ENCODE measurements at regions not wholly inside any gene's neighbourhood (a gene's known extent, or its start where the extent isn't known, plus 50 kb on each side); places are given as distances from the start of the nearest gene placed in this dataset.

- Histone ChIP-seq H3K9me3 (ENCODE audit: control insufficient read depth, insufficient read depth, low read depth, low read length) (no peaks in the 10 kb centered on the region), H3K4me3 (replicated peaks in 1 of 4; ENCODE audit: control extremely low read depth in 1 of 4, insufficient read depth in 1 of 4, low read depth in 3 of 4, low read length in 4 of 4) (no peak overlapping the region), H3K27ac (ENCODE audit: insufficient read depth, low read length) (no peak overlapping the region), H3K4me1 (ENCODE audit: control insufficient read depth, extremely low read depth, insufficient read depth, low read length) (no peaks in the 10 kb centered on the region), H4K20me1 (ENCODE audit: control insufficient read depth, extremely low read depth, insufficient read depth, low read length) (no peaks in the 10 kb centered on the region), H3K27me3 (ENCODE audit: control insufficient read depth, insufficient read depth, low read length) (no peaks in the 10 kb centered on the region), H3K36me3 (ENCODE audit: control insufficient read depth, insufficient read depth, low read length) (no peaks in the 10 kb centered on the region), H3K79me2 (ENCODE audit: control insufficient read depth, insufficient read depth, low read length) (no peaks in the 10 kb centered on the region), H3K9ac (ENCODE audit: insufficient read depth, low read length) (no peak overlapping the region), H3K4me2 (ENCODE audit: extremely low read depth, insufficient read depth, low read length) (no peak overlapping the region), H2AFZ (ENCODE audit: low read length) (peak overlapping the region; percentile 31)
- peak in 1 of 2 donors; percentile 11 for DNase-seq (ENCODE audit: low read depth in 2 of 2)
- TF ChIP-seq EZH2 (IDR thresholded peaks at IDR 0.05; ENCODE audit: low read length, missing control alignments) = no peak
- TF ChIP-seq CTCF (conservative IDR thresholded peaks at IDR 0.05 in 1 of 2, IDR thresholded peaks at IDR 0.05 in 1 of 2; ENCODE audit: low read depth in 1 of 2, low read length in 2 of 2) = no peak
Observed at GRCh38 chr1:55735106-55735505, 519.9 kb upstream of the USP24 start.

GRCh38 chr1:55726994-55727393 is 511.8 kb upstream of the USP24 start:
- H3K4me3 ChIP-seq (replicated peaks in 1 of 4; ENCODE audit: control extremely low read depth in 1 of 4, insufficient read depth in 1 of 4, low read depth in 3 of 4, low read length in 4 of 4) = no peak overlapping the region
- peak; percentile 70 to 90 for DNase-seq (ENCODE audit: low read depth in 2 of 2)
- no peaks in the 10 kb centered on the region for H3K27me3 ChIP-seq (ENCODE audit: control insufficient read depth, insufficient read depth, low read length)
- H3K9me3 ChIP-seq (ENCODE audit: control insufficient read depth, insufficient read depth, low read depth, low read length) = no peaks in the 10 kb centered on the region
- no peak overlapping the region for H3K9ac ChIP-seq (ENCODE audit: insufficient read depth, low read length)
- H4K20me1 ChIP-seq (ENCODE audit: control insufficient read depth, extremely low read depth, insufficient read depth, low read length) = no peaks in the 10 kb centered on the region
- no peak overlapping the region for H3K4me2 ChIP-seq (ENCODE audit: extremely low read depth, insufficient read depth, low read length)
- TF ChIP-seq CTCF (conservative IDR thresholded peaks at IDR 0.05 in 1 of 2, IDR thresholded peaks at IDR 0.05 in 1 of 2; ENCODE audit: low read depth in 1 of 2, low read length in 2 of 2) (no peak), EZH2 (IDR thresholded peaks at IDR 0.05; ENCODE audit: low read length, missing control alignments) (no peak)
- H3K4me1 ChIP-seq (ENCODE audit: control insufficient read depth, extremely low read depth, insufficient read depth, low read length) = peaks cover 6% of the 10 kb centered on the region
- H3K79me2 ChIP-seq (ENCODE audit: control insufficient read depth, insufficient read depth, low read length) = no peaks in the 10 kb centered on the region
- H3K27ac ChIP-seq (ENCODE audit: insufficient read depth, low read length) = peak overlapping the region; percentile 66
- no peaks in the 10 kb centered on the region for H3K36me3 ChIP-seq (ENCODE audit: control insufficient read depth, insufficient read depth, low read length)
- no peak overlapping the region for H2AFZ ChIP-seq (ENCODE audit: low read length)

- Histone ChIP-seq H3K27ac (ENCODE audit: insufficient read depth, low read length) (peak overlapping the region; percentile 76), H3K27me3 (ENCODE audit: control insufficient read depth, insufficient read depth, low read length) (no peaks in the 10 kb centered on the region), H2AFZ (ENCODE audit: low read length) (no peak overlapping the region), H3K4me2 (ENCODE audit: extremely low read depth, insufficient read depth, low read length) (no peak overlapping the region), H3K79me2 (ENCODE audit: control insufficient read depth, insufficient read depth, low read length) (no peaks in the 10 kb centered on the region), H3K9me3 (ENCODE audit: control insufficient read depth, insufficient read depth, low read depth, low read length) (no peaks in the 10 kb centered on the region), H3K36me3 (ENCODE audit: control insufficient read depth, insufficient read depth, low read length) (no peaks in the 10 kb centered on the region), H3K9ac (ENCODE audit: insufficient read depth, low read length) (no peak overlapping the region), H3K4me1 (ENCODE audit: control insufficient read depth, extremely low read depth, insufficient read depth, low read length) (peaks cover 7% of the 10 kb centered on the region), H4K20me1 (ENCODE audit: control insufficient read depth, extremely low read depth, insufficient read depth, low read length) (no peaks in the 10 kb centered on the region), H3K4me3 (replicated peaks in 1 of 4; ENCODE audit: control extremely low read depth in 1 of 4, insufficient read depth in 1 of 4, low read depth in 3 of 4, low read length in 4 of 4) (no peak overlapping the region)
- TF ChIP-seq CTCF (conservative IDR thresholded peaks at IDR 0.05 in 1 of 2, IDR thresholded peaks at IDR 0.05 in 1 of 2; ENCODE audit: low read depth in 1 of 2, low read length in 2 of 2) = no peak
- TF ChIP-seq EZH2 (IDR thresholded peaks at IDR 0.05; ENCODE audit: low read length, missing control alignments) = no peak
- peak; percentile 45 to 66 for DNase-seq (ENCODE audit: low read depth in 2 of 2)
Observed at GRCh38 chr1:55725378-55725777, 510.2 kb upstream of the USP24 start.
